Stomach (tissue), 4 donors: ENCODE measurements at regions not wholly inside any gene's neighbourhood (a gene's known extent, or its start where the extent isn't known, plus 50 kb on each side); places are given as distances from the start of the nearest gene placed in this dataset.

Source experiments
- CTCF ChIP-seq, 7 experiments: fragments of 450-650 bp in 4 of 7; fragments of 200-600 bp in 3 of 7; sonication (generic) in 3 of 7; IDR thresholded peaks; one replicate each; pipeline ENCODE4 v1.5.1; 2016 to 2019; ENCODE audit warnings: antibody characterized with exemption in 7 of 7, control low read depth in 2 of 7, mild to moderate bottlenecking in 1 of 7
- POLR2AphosphoS5 ChIP-seq, 3 donors: sonication (generic); formaldehyde crosslinking; IDR thresholded peaks; one replicate each; pipeline ENCODE4 v1.6.1; 2016; ENCODE audit warnings: antibody characterized with exemption in 3 of 3

GRCh38 chr3:28678086-28678485 is 329.5 kb upstream of the AZI2 start:
- TF ChIP-seq POLR2AphosphoS5 (IDR thresholded peaks at IDR 0.05) (no peak), CTCF (IDR thresholded peaks at IDR 0.05) (no peak)
